GM19193 (cell line): ENCODE measurements at regions not wholly inside any gene's neighbourhood (a gene's known extent, or its start where the extent isn't known, plus 50 kb on each side); places are given as distances from the start of the nearest gene placed in this dataset.

Experiments used
- POLR2A ChIP-seq: IDR thresholded peaks from 4 replicates; pipeline ENCODE4 v1.6.1; 2011; ENCODE audit not compliant: insufficient read depth, insufficient read length; ENCODE audit errors: extremely low read depth

- TF ChIP-seq POLR2A = no peak
These were observed 183.8 kb downstream of the OPA1 start for GRCh38 chr3:193776626-193777358.

GRCh38 chr3:193777524-193777923 lies 184.5 kb downstream of the OPA1 start:
- TF ChIP-seq POLR2A = no peak

- TF ChIP-seq POLR2A = no peak
These were observed 185.7 kb downstream of the OPA1 start for GRCh38 chr3:193778676-193779075.

GRCh38 chr3:193779933-193780332 lies 186.9 kb downstream of the OPA1 start:
- no peak for TF ChIP-seq POLR2A

GRCh38 chr3:193780397-193780796 lies 187.4 kb downstream of the OPA1 start:
- TF ChIP-seq POLR2A = no peak

- TF ChIP-seq POLR2A = no peak
These were observed 187.9 kb downstream of the OPA1 start for GRCh38 chr3:193780810-193781478.

GRCh38 chr3:193782276-193782647 lies 189.3 kb downstream of the OPA1 start:
- no peak for TF ChIP-seq POLR2A

DNA sequence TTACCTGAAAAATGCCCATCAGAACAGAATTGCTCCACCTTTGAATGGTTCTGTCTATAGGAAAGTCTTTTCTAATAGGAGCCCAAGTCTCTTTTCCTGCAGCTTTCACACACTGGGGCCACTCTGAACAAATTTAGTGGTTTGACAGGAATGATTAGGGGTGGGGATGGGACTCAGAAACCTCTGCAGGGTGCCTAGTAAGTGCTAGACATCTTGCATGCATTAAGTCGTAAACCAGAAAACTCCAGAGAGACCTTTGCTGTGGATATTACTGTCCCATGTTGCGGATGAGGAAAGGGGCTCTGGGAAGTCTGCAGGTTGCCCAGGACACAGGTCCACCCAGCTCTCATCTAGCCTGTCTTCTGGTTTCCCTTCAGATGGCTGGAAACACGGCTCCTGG lies 189.7 kb downstream of the OPA1 start:
- TF ChIP-seq POLR2A = no peak

- TF ChIP-seq POLR2A = no peak
These were observed 190.3 kb downstream of the OPA1 start for GRCh38 chr3:193783166-193783896.

- no peak for TF ChIP-seq POLR2A
These were observed 191.8 kb downstream of the OPA1 start for GRCh38 chr3:193784822-193785221.

- no peak for TF ChIP-seq POLR2A
These were observed 194.5 kb downstream of the OPA1 start for GRCh38 chr3:193787496-193787870.

DNA sequence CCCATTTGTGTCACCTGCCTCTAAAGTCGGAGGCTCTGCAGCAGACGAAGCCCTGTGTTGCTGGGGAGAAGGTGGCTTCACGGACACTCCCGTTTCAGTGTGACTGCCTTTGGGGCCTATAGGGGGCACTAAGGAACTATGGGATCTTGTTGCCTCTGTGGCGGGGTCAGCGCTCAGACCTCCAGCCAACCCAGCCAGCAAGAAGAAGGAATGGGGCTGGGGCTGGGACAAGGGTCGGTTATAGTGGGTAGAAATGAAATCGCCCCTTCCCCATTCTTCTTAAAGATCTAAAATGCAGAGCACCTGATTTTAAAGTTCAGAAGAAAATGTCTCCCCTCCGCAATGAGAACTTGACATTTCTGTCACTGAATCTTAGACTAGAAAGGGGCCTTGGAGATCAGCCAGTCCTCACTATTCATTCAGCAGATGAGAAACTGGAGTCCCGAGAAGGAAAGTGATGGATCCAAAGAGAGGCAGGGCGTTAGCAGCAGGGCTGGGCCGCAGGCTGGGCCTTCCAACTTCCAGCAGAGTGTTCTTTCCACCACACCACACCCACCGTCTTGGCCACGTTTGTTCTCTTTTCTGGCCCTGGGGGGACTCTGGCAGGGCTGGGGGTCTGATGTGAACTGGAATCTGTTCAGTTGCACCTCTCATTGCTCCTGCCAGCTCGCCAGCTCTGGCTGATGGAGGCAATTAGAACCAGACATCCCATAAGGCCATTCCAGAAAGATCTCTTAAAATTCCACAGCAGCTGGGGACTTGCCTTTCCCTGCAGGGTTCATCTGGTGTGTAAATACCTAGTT lies 195.4 kb downstream of the OPA1 start:
- no peak for TF ChIP-seq POLR2A

- TF ChIP-seq POLR2A = no peak
These were observed 196.4 kb downstream of the OPA1 start for GRCh38 chr3:193789455-193789854.

DNA sequence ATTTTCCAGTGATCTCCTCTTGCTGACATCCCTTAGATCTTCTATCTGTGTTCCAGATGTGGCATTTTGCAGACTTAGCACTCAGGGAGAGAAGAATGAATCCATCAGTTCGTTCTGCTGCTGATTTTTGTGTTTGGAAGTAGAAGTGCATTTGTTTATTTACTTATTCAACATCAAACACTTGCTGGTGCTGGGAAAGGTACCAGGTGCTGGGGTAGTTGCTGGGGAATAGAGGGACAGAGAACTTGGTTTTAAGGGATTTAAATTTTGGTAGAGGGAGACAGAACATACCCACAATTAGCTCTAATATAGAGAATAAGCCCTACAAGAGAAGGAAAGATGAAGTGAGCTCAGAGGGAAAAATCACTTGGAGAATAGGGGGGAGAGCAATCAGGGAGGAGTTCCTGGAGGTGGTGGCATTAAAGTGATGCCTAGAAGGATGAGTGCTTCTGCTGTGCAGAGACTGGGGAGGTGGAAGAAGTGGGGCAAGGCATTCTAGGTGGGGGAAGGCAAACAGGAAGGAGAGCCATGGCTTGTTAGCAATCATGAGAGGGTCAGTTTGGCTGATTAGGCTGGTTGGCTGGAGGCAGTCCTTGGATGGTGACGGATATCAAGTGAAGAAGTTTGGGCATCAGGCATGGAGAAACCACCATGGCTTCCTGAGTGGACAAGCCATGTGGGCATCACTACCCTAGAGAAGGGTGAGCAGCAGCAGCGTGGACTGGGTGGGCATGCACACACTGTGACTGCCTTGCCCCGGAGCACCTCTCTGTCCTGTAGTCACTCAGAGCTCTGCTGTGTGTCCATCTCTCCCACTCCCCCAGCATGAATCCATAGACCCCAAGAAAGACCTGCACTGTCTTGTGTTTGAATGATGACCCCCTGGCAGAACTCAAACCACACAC lies 197.3 kb downstream of the OPA1 start:
- TF ChIP-seq POLR2A = no peak
